ENCODE measurements at regions not wholly inside any gene's neighbourhood (a gene's known extent, or its start where the extent isn't known, plus 50 kb on each side); places are given as distances from the start of the nearest gene placed in this dataset.
"Not testable (repeated sequence)": the region's sequence is repeated elsewhere in the genome, so short reads cannot be mapped to it uniquely, and the experiment has no call there.

- Histone ChIP-seq H3K9me2 (ENCODE audit: low read depth, low read length) (no peaks in the 10 kb centered on the region), H2AFZ (ENCODE audit: low read length) (no peak overlapping the region), H3K36me3 (ENCODE audit: insufficient read depth, low read length) (no peaks in the 10 kb centered on the region), H3K9ac (ENCODE audit: low read length) (peak overlapping the region; percentile 54), H3K9me3 (ENCODE audit: low read length) (0 out of 2 replicates have a peak, but pooled peaks cover 3% of the 10 kb centered on the region), H3K27me3 (ENCODE audit: insufficient read depth, low read length) (no peaks in the 10 kb centered on the region), H3F3A (ENCODE audit: insufficient read depth, low read length) (no peaks in the 10 kb centered on the region), H3K4me1 (ENCODE audit: insufficient read depth, low read length, severe bottlenecking) (peaks cover 31% of the 10 kb centered on the region), H3K27ac (ENCODE audit: low read depth, low read length, poor library complexity, severe bottlenecking) (peak overlapping the region; percentile 73), H4K20me1 (ENCODE audit: insufficient read depth, low read length) (no peaks in the 10 kb centered on the region), H3K4me2 (ENCODE audit: low read length) (peak overlapping the region; percentile 39), H3K79me2 (ENCODE audit: insufficient read depth, low read length) (no peaks in the 10 kb centered on the region), H3K4me3 (ENCODE audit: low read depth, low read length, poor library complexity, severe bottlenecking) (peak overlapping the region; percentile 3)
- no peak for TF ChIP-seq EZH2 (IDR thresholded peaks at IDR 0.05; ENCODE audit: borderline replicate concordance, low read length)
Measured at GRCh38 chr13:50762969-50763567, 80.4 kb downstream of the DLEU7 start.

GRCh38 chr13:50766013-50766412, 77.5 kb downstream of the DLEU7 start:
- 0 out of 2 replicates have a peak, but pooled peaks cover 2% of the 10 kb centered on the region for H3K9me3 ChIP-seq (ENCODE audit: low read length)
- H3K27ac ChIP-seq (ENCODE audit: low read depth, low read length, poor library complexity, severe bottlenecking), result no peak overlapping the region
- H3K9me2 ChIP-seq (ENCODE audit: low read depth, low read length), result no peaks in the 10 kb centered on the region
- H2AFZ ChIP-seq (ENCODE audit: low read length), result no peak overlapping the region
- H3K4me3 ChIP-seq (ENCODE audit: low read depth, low read length, poor library complexity, severe bottlenecking), result no peak overlapping the region
- H3K79me2 ChIP-seq (ENCODE audit: insufficient read depth, low read length), result no peaks in the 10 kb centered on the region
- no peaks in the 10 kb centered on the region for H4K20me1 ChIP-seq (ENCODE audit: insufficient read depth, low read length)
- H3K27me3 ChIP-seq (ENCODE audit: insufficient read depth, low read length), result no peaks in the 10 kb centered on the region
- H3K4me2 ChIP-seq (ENCODE audit: low read length), result no peak overlapping the region
- H3K9ac ChIP-seq (ENCODE audit: low read length), result no peak overlapping the region
- H3F3A ChIP-seq (ENCODE audit: insufficient read depth, low read length), result no peaks in the 10 kb centered on the region
- peaks cover 31% of the 10 kb centered on the region for H3K4me1 ChIP-seq (ENCODE audit: insufficient read depth, low read length, severe bottlenecking)
- TF ChIP-seq CTCF (IDR thresholded peaks at IDR 0.05; ENCODE audit: low read length), result no peak
- no peak for TF ChIP-seq EZH2 (IDR thresholded peaks at IDR 0.05; ENCODE audit: borderline replicate concordance, low read length)
- no peaks in the 10 kb centered on the region for H3K36me3 ChIP-seq (ENCODE audit: insufficient read depth, low read length)

GRCh38 chr13:50766695-50767094, 76.8 kb downstream of the DLEU7 start:
- no peak overlapping the region for H3K27ac ChIP-seq (ENCODE audit: low read depth, low read length, poor library complexity, severe bottlenecking)
- TF ChIP-seq EZH2 (IDR thresholded peaks at IDR 0.05; ENCODE audit: borderline replicate concordance, low read length), result no peak
- no peaks in the 10 kb centered on the region for H3K27me3 ChIP-seq (ENCODE audit: insufficient read depth, low read length)
- no peaks in the 10 kb centered on the region for H3K9me2 ChIP-seq (ENCODE audit: low read depth, low read length)
- no peak overlapping the region for H3K4me2 ChIP-seq (ENCODE audit: low read length)
- H3K36me3 ChIP-seq (ENCODE audit: insufficient read depth, low read length), result no peaks in the 10 kb centered on the region
- H3K79me2 ChIP-seq (ENCODE audit: insufficient read depth, low read length), result no peaks in the 10 kb centered on the region
- peaks cover 31% of the 10 kb centered on the region for H3K4me1 ChIP-seq (ENCODE audit: insufficient read depth, low read length, severe bottlenecking)
- H4K20me1 ChIP-seq (ENCODE audit: insufficient read depth, low read length), result no peaks in the 10 kb centered on the region
- no peak overlapping the region for H3K4me3 ChIP-seq (ENCODE audit: low read depth, low read length, poor library complexity, severe bottlenecking)
- H3K9ac ChIP-seq (ENCODE audit: low read length), result no peak overlapping the region
- H3K9me3 ChIP-seq (ENCODE audit: low read length), result 0 out of 2 replicates have a peak, but pooled peaks cover 2% of the 10 kb centered on the region
- H2AFZ ChIP-seq (ENCODE audit: low read length), result no peak overlapping the region
- H3F3A ChIP-seq (ENCODE audit: insufficient read depth, low read length), result no peaks in the 10 kb centered on the region

GRCh38 chr13:50772881-50773280, 70.6 kb downstream of the DLEU7 start:
- H3K9ac ChIP-seq (ENCODE audit: low read length); H3K9me3 ChIP-seq (ENCODE audit: low read length); H2AFZ ChIP-seq (ENCODE audit: low read length); H4K20me1 ChIP-seq (ENCODE audit: insufficient read depth, low read length); H3K27ac ChIP-seq (ENCODE audit: low read depth, low read length, poor library complexity, severe bottlenecking); H3K79me2 ChIP-seq (ENCODE audit: insufficient read depth, low read length); H3K4me2 ChIP-seq (ENCODE audit: low read length); H3F3A ChIP-seq (ENCODE audit: insufficient read depth, low read length); H3K36me3 ChIP-seq (ENCODE audit: insufficient read depth, low read length); H3K9me2 ChIP-seq (ENCODE audit: low read depth, low read length); H3K27me3 ChIP-seq (ENCODE audit: insufficient read depth, low read length); H3K4me3 ChIP-seq (ENCODE audit: low read depth, low read length, poor library complexity, severe bottlenecking); H3K4me1 ChIP-seq (ENCODE audit: insufficient read depth, low read length, severe bottlenecking): not testable (repeated sequence)

All from OCI-LY1 (cell line).